ENCODE measurements at regions not wholly inside any gene's neighbourhood (a gene's known extent, or its start where the extent isn't known, plus 50 kb on each side); places are given as distances from the start of the nearest gene placed in this dataset.

GRCh38 chr12:33813536-33813935 lies 208.8 kb upstream of the ALG10 start:
- TF ChIP-seq CTCF (IDR thresholded peaks at IDR 0.05; ENCODE audit: borderline replicate concordance, insufficient read depth, low read depth, low read length), result no peak
- H3K4me3 ChIP-seq (ENCODE audit: low read depth, low read length), result no peak overlapping the region

- no peak for TF ChIP-seq CTCF (IDR thresholded peaks at IDR 0.05; ENCODE audit: borderline replicate concordance, insufficient read depth, low read depth, low read length)
- no peak overlapping the region for H3K4me3 ChIP-seq (ENCODE audit: low read depth, low read length)
These were observed 204.6 kb upstream of the ALG10 start for GRCh38 chr12:33817713-33818112.

GRCh38 chr12:33818313-33818712 lies 204.0 kb upstream of the ALG10 start:
- H3K4me3 ChIP-seq (ENCODE audit: low read depth, low read length), result no peak overlapping the region
- no peak for TF ChIP-seq CTCF (IDR thresholded peaks at IDR 0.05; ENCODE audit: borderline replicate concordance, insufficient read depth, low read depth, low read length)

- TF ChIP-seq CTCF (IDR thresholded peaks at IDR 0.05; ENCODE audit: borderline replicate concordance, insufficient read depth, low read depth, low read length), result no peak
These were observed 196.9 kb upstream of the ALG10 start for GRCh38 chr12:33825442-33825841.

GRCh38 chr12:33825986-33826602 lies 196.2 kb upstream of the ALG10 start:
- no peak overlapping the region for H3K4me3 ChIP-seq (ENCODE audit: low read depth, low read length)
- TF ChIP-seq CTCF (IDR thresholded peaks at IDR 0.05; ENCODE audit: borderline replicate concordance, insufficient read depth, low read depth, low read length), result no peak

More at GRCh38 chr12:33825442-33825841, 196.9 kb upstream of the ALG10 start:
- H3K4me3 ChIP-seq (ENCODE audit: low read depth, low read length), result no peak overlapping the region

GRCh38 chr12:33828326-33828725 lies 194.0 kb upstream of the ALG10 start:
- TF ChIP-seq CTCF (IDR thresholded peaks at IDR 0.05; ENCODE audit: borderline replicate concordance, insufficient read depth, low read depth, low read length), result no peak
- no peak overlapping the region for H3K4me3 ChIP-seq (ENCODE audit: low read depth, low read length)

- no peak overlapping the region for H3K4me3 ChIP-seq (ENCODE audit: low read depth, low read length)
- no peak for TF ChIP-seq CTCF (IDR thresholded peaks at IDR 0.05; ENCODE audit: borderline replicate concordance, insufficient read depth, low read depth, low read length)
These were observed 192.2 kb upstream of the ALG10 start for GRCh38 chr12:33830070-33830469.
